SW 1271 (cell line): ENCODE measurements at regions not wholly inside any gene's neighbourhood (a gene's known extent, or its start where the extent isn't known, plus 50 kb on each side); places are given as distances from the start of the nearest gene placed in this dataset.
"Not testable (repeated sequence)": the region's sequence is repeated elsewhere in the genome, so short reads cannot be mapped to it uniquely, and the experiment has no call there.

Source experiments
- DNase-seq, 2 experiments: peaks; one replicate each; lab custom pipeline; 2025; lab: John Stamatoyannopoulos, UW

DNA sequence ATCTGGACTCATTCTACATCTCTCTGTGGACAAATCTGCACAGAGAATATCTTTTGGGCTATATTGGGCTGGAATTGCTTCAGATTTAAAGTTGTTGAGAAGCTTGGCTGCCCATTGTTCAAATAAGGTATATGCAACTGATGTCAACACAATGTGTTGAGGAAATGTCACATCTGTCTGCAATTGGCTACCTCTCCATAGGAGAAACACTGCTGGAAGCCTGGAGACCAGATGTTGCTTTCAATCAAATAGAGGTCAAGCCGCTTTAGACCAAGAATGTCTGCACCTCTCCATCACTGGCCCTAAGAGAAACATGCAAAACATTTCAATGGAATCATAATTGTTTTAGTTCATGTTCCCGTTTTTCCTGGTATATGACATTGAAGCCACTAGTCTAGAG is 720.2 kb downstream of the SLC4A3 start:
- no peak for DNase-seq

DNA sequence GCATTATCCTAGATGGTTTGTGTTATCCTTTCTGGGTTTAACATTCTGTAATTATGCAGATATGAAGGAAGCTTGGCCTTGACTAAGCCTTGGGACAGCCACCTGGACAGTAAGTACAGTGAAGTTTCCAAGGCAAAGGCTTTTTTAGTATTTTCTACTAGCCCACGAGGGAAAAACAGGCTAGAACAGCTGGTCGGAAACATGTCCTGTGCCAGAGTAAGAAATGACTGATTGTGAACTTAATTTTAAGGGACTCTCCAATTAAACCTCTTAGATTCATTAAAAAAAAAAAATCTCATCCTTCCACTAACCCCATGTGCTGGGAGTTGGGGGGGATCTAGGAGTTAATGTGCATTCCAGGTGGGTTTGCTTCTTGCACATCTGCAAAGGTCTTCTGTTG is 720.8 kb downstream of the SLC4A3 start:
- no peak for DNase-seq

- DNase-seq: no peak
Measured at GRCh38 chr2:220353897-220354296, 726.5 kb downstream of the SLC4A3 start.

DNA sequence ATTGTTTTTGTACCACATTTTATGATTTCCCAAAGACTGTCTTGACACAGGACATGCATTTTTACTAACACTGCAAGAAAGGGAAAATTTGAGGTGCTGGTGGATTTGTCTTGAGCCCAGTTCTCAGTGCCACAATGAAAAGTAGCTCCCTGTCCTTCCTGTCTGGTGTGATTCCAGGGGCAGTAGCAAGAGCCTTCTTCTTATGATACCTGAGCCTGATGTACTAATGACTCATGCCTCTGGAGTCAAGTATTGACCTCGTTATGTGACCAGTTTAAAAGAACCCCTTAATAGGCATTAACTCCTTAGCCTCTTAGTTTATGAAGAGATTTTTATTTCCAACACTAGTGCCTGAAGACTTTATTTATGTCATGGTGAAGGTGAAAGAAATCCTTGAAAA is 728.6 kb downstream of the SLC4A3 start:
- DNase-seq: no peak

DNA sequence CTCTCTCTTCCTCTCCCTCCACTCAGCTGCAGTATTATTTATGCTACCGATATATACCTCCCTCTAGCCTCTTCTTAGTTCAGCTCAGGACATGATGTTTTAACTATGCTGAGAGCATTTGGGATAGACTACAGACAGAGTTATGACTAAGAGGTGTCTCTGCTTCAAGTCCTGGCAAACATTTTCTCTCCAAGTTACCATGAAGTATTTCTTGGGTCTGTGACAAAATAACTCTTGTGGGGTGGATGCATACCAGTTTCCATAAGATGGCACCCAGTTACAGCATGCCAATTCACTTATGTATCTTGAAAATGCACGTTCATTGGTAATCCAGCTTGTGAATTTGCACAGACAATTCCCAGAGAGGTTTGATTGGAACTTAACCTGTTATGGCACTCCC is 737.6 kb downstream of the SLC4A3 start:
- no peak for DNase-seq

DNA sequence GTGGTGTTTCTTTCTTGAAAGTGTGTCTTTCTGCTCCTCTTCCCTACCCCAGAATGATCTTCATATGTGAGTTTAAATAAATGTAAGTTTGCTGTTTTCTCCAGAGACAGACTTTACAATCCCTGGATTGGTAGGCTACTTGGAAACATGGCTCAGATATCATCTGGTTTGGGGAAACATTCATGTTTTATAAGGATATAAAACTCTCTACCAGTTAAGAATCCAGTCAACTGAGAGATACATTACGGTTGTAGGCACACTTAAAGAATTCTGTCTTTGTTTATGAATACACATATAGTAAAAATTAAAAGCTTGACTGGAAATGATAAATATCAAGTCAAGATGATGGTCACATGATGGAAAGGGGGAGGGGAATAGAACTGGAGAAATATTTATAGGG is 739.3 kb downstream of the SLC4A3 start:
- no peak for DNase-seq

GRCh38 chr2:220370764-220371163 is 743.3 kb downstream of the SLC4A3 start:
- no peak for DNase-seq

DNA sequence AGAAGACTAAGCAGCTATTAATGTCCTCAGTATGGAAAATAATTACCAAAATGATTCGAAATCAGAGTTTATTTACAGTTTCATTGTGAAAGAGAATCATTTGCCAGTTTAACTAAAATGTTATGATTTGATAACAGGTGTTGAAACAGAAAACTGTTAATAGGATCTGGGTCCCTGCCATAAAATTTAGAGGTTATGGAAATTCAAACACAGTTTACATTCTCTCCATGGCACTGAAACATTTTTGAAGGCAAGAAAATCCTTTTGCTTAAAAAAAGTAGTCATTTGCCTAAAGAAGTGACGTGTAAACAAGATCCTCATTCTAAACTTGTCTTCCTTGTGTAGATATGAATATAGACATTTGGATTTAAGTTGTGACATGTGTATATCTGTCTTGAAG is 743.8 kb downstream of the SLC4A3 start:
- DNase-seq: no peak

DNA sequence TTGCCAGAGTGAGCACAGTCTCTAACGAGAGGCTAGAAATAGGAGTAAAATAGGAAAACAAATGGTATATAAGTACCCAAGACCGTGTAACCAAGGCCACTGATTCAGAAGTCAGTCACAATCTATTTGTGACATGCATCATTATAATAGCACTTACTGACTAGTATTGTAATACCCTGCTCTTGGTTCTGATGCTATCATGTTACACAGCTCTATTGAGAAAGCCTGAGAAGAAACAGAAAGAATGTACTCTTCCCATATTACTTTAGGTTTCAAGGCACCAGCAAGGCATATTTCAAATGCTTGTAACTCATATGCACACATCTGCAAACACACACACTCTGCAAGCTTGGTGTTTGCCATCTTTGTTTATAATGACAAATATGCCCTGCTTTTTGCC is 746.4 kb downstream of the SLC4A3 start:
- DNase-seq: no peak

DNA sequence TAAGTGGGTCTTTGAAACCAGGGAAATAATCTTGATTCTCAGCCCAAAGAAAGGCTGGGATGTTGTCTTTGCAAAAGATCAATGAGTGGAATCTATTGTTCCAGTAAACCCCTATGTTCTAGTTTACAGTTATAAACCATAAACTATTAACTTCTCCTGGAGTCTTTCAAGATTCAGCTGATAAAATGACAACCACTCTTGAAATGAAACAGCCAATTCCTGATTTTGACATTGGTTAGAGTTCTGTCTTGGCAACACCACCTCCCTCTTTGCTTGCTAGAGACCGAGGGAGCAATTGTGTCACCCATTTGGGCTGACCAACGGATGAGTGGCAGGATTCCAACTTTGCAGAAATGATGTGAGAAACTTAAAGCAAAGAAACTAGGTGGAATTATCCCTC is 746.9 kb downstream of the SLC4A3 start:
- DNase-seq: no peak

- no peak for DNase-seq
Measured at GRCh38 chr2:220377482-220378155, 750.2 kb downstream of the SLC4A3 start.

GRCh38 chr2:220387758-220388157 is 760.3 kb downstream of the SLC4A3 start:
- not testable (repeated sequence) for DNase-seq

- no peak for DNase-seq
Measured at GRCh38 chr2:220393711-220394110, 766.3 kb downstream of the SLC4A3 start.

DNA sequence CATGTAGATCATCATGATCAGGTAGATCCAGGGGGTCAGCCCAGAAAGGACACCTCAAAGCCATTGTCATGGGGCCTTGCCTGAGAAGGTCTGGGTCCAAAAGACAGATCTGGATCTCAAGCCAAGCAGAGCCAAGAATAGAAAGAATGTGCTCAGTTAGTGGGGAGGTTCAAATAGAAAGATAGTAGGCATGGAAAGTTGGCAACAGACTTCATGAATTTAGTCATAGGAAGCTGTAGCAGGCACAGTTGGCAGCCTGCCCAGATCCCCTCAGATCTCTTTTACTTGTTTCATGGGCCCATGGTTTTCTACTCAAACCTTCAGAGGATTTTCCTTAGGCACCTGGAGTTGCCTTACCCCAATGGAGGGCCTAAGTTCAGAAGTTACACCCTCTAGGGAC is 767.0 kb downstream of the SLC4A3 start:
- DNase-seq: no peak

GRCh38 chr2:220396287-220396686 is 768.9 kb downstream of the SLC4A3 start:
- no peak for DNase-seq

GRCh38 chr2:220410296-220410695 is 782.9 kb downstream of the SLC4A3 start:
- DNase-seq: no peak

DNA sequence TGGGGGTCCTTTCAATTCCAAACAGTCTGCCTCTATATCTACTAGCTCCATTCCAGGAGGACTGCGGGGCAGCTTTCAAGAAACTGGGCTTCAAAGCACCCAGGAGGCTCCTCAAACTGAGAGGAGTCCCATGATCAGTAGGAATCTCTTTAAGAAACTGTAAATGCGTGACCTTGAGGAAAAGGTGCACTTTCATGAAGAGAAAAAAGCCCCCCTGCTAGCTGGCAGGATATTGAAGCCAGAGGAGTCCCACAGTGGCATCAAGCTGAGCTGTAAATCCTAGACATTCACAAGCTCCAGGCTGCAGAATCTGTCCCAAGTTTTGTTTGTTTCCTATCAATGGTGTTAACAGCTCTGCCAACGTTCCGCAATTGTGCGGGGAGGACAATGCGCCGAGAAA is 790.1 kb downstream of the SLC4A3 start:
- DNase-seq: no peak

DNA sequence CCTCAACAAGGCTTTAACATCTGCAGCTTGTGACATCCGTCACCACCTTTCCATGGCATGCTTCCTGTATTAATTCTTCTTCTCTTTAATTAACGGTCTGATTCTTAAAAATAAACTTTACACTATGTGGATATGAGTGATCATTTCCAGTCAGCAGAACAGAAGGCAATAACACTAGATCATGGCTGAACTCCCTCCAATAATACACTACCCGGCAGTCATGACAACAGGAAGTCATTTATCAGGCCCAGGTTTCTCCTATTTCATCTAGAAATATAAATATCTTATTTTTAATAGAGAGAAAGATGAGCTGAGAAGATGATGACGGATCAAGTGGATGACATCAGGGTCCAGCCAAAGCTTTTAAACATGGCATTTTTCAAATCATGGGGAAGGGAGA is 792.2 kb downstream of the SLC4A3 start:
- no peak for DNase-seq

DNA sequence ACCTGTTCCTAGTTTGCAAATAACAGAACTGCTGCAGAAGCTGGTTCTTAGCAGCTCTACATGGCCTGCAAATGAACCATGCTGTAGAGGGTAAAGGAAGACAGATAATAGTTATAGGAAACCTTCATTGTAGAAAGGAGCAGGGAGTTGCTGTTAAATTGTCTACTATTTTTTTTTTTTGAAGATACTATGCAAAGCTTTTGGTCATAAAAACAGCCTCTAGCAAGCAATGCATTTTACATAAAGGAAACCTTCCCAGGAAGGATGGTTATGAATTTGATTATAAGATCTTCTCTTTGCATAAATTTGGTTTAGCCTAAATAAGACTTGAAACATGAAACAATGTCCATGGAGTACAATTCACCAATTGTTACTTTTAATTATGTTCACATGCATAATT is 793.4 kb downstream of the SLC4A3 start:
- DNase-seq: no peak

DNA sequence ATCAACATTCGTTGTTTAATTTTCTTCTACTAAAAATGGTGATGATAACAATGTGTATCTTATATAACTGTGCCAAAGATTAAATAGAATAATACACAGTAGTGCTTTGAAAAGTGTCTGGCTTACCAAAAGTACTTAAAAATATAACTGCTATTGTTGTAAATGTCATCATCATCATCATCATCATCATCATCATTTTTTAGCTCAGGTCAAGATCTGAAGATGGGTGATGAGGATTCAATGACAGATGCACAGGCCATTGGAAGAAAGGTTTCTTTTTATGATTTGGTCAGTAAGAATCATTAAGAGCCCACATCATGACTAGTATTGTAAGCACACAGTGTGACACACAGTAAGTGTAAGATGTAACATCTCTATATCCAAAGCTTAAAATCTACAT is 795.2 kb downstream of the SLC4A3 start:
- DNase-seq: no peak

DNA sequence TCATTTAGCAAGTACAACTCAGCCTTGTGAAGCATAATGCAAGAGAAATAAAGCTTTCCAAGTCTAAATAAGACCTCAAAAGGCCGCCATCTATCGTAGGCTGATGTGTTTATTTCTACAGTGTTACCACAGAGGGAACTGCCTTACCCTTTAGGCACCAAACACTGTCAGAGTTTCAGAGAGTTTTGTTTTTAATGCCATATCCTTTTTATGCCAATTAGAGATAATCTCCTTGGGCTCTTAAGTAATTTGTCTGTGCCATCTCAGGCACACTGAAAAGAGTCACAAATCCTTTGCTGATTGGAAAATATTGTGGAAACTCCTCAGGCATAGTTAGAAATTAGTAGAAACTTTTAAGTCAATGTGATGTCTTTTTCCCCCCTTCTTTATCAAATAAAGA is 797.1 kb downstream of the SLC4A3 start:
- no peak for DNase-seq

GRCh38 chr2:220432645-220433044 is 805.2 kb downstream of the SLC4A3 start:
- no peak for DNase-seq

- no peak for DNase-seq
Measured at GRCh38 chr2:220433131-220433530, 805.7 kb downstream of the SLC4A3 start.

DNA sequence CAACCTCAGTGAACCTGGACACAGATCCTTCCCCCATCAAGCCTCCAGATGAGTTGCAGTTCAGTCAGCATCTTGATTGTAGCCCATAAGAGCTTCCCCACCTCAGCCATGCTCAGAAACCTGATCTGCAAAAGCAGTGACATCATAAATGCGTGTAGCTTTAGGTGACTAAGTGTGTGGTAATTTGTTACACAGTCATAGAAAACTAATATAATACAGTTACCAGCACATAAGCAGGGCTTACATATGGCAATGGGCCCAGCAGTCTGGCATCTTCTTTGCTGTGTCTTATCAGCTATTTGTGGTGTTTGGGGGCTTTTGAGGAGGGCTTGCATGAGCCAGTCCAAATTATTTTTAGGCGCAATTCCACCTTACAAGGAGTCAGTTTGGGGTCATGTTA is 807.0 kb downstream of the SLC4A3 start:
- no peak for DNase-seq

GRCh38 chr2:220437938-220438337 is 810.5 kb downstream of the SLC4A3 start:
- DNase-seq: no peak
